GM12878 (cell line): ENCODE measurements at regions not wholly inside any gene's neighbourhood (a gene's known extent, or its start where the extent isn't known, plus 50 kb on each side); places are given as distances from the start of the nearest gene placed in this dataset.

ENCODE experiments used
- ATAC-seq: fragments of 200-7000 bp; cut with Tn5 transposase; 3 replicates; pipeline ENCODE4 v1.9.1; 2020; ENCODE audit warnings: mild to moderate bottlenecking, moderate library complexity
- BruUV-seq: library from RNA; stranded (reverse); fragments of 400-500 nt; replicated peaks from 2 replicates; lab custom pipeline; 2021; lab: Mats Ljungman, UMichigan
- CTCF ChIA-PET: fragments of 300-600 bp; sonication (Branson Sonifier 250); formaldehyde crosslinking; extraction: SDS; loops from one replicate; lab custom pipeline; 2021; ENCODE audit warnings: inconsistent platforms; lab: Yijun Ruan, JAX
- POLR2A ChIA-PET: fragments of 350-600 bp; formaldehyde crosslinking; extraction: SDS; loops from one replicate; lab custom pipeline; 2021; ENCODE audit warnings: inconsistent platforms; lab: Charles Lee
- RAD21 ChIA-PET: fragments of 300-600 bp; sonication (Branson Sonifier 250); formaldehyde crosslinking; loops from one replicate; lab custom pipeline; 2023; ENCODE audit warnings: antibody characterized with exemption; ENCODE audit not compliant: unreplicated experiment; lab: Charles Lee
- SMC1A ChIA-PET: fragments of 300-600 bp; sonication (Branson Sonifier 250); formaldehyde crosslinking; loops from one replicate; lab custom pipeline; 2023; ENCODE audit not compliant: unreplicated experiment, uncharacterized antibody; lab: Charles Lee
- DNase-seq: peaks from one replicate; pipeline ENCODE4 v3.0.0-alpha.2; 2011; ENCODE audit warnings: low read depth, low spot score
- FAIRE-seq: peaks from 3 replicates; lab custom pipeline; 2011; peaks lifted over from hg19 to GRCh38; lab: Jason Lieb, UNC
- H2AFZ ChIP-seq: 2 replicates; pipeline ENCODE4 v1.6.0; 2011; ENCODE audit warnings: low read depth, low read length, control low read depth; ENCODE audit not compliant: control insufficient read depth
- H3K27ac ChIP-seq: 2 replicates; pipeline ENCODE4 v1.5.1; 2011; ENCODE audit warnings: control low read depth; ENCODE audit not compliant: control insufficient read depth, insufficient read depth
- H3K27me3 ChIP-seq, 2 experiments: replicated peaks in 1 of 2; 2 replicates each; pipeline versions ENCODE4 v1.6.0 to v1.6.1; 2011; ENCODE audit warnings: low read length in 1 of 2; ENCODE audit not compliant: control insufficient read depth in 2 of 2, insufficient read depth in 2 of 2
- H3K36me3 ChIP-seq, 2 experiments: 2 replicates each; pipeline ENCODE4 v1.5.1; 2011; ENCODE audit warnings: low read length in 1 of 2; ENCODE audit not compliant: control insufficient read depth in 2 of 2, insufficient read depth in 2 of 2
- H3K4me1 ChIP-seq: 2 replicates; pipeline ENCODE4 v1.6.1; 2011; ENCODE audit warnings: mild to moderate bottlenecking, low read length, moderate library complexity, mixed read lengths; ENCODE audit not compliant: control insufficient read depth, insufficient read depth
- H3K4me2 ChIP-seq: 2 replicates; pipeline ENCODE4 v1.6.0; 2011; ENCODE audit warnings: control low read depth; ENCODE audit not compliant: control insufficient read depth, insufficient read depth
- H3K4me3 ChIP-seq: fragments of 200-600 bp; sonication (generic); 2 replicates; pipeline ENCODE4 v1.5.1; 2016
- H3K79me2 ChIP-seq: 2 replicates; pipeline ENCODE4 v1.6.0; 2011; ENCODE audit warnings: low read length; ENCODE audit not compliant: control insufficient read depth, insufficient read depth
- H3K9ac ChIP-seq: 2 replicates; pipeline ENCODE4 v1.8.0; 2011; ENCODE audit warnings: low read length, control low read depth, mixed read lengths; ENCODE audit not compliant: control insufficient read depth, insufficient read depth
- H3K9me3 ChIP-seq: replicated peaks from 3 replicates; pipeline ENCODE4 v1.5.1; 2011; ENCODE audit warnings: mild to moderate bottlenecking, low read length; ENCODE audit not compliant: control insufficient read depth, insufficient read depth
- H4K20me1 ChIP-seq: 2 replicates; pipeline ENCODE4 v1.6.0; 2011; ENCODE audit not compliant: control insufficient read depth, insufficient read depth
- ATF3 ChIP-seq: IDR thresholded peaks from 2 replicates; pipeline ENCODE4 v1.6.1; 2011; ENCODE audit warnings: low read depth, mild to moderate bottlenecking, low read length, moderate library complexity, borderline replicate concordance; ENCODE audit errors: extremely low read depth
- BCL11A ChIP-seq: IDR thresholded peaks from 2 replicates; pipeline ENCODE4 v1.6.1; 2011; ENCODE audit warnings: low read depth, low read length
- BRCA1 ChIP-seq: IDR thresholded peaks from 2 replicates; pipeline ENCODE4 v1.6.1; 2011; ENCODE audit warnings: low read depth, low read length, improper control_type of control experiment
- EP300 ChIP-seq, 2 experiments: fragments of 150-350 bp in 1 of 2; IDR thresholded peaks; 2 replicates each; pipeline ENCODE4 v1.6.1; 2011 to 2012; ENCODE audit warnings: low read depth in 2 of 2, low read length in 2 of 2, borderline replicate concordance in 1 of 2, improper control_type of control experiment in 1 of 2, inconsistent platforms in 1 of 2; ENCODE audit not compliant: control insufficient read depth in 1 of 2
- RAD21 ChIP-seq: IDR thresholded peaks from 2 replicates; pipeline ENCODE4 v1.6.1; 2011; ENCODE audit warnings: mild to moderate bottlenecking, low read depth, low read length, moderate library complexity; ENCODE audit not compliant: insufficient read depth
- RB1 ChIP-seq: fragments of 450-650 bp; formaldehyde crosslinking; IDR thresholded peaks from 2 replicates; pipeline ENCODE4 v1.6.1; 2017; ENCODE audit warnings: mild to moderate bottlenecking, borderline replicate concordance
- SKIL ChIP-seq: fragments of 450-650 bp; IDR thresholded peaks from 2 replicates; pipeline ENCODE4 v1.6.1; 2017; ENCODE audit warnings: mild to moderate bottlenecking, low read depth, inconsistent platforms; ENCODE audit not compliant: poor library complexity, severe bottlenecking
- SMARCA5 ChIP-seq: fragments of 450-650 bp; IDR thresholded peaks from 2 replicates; pipeline ENCODE4 v1.6.1; 2017; ENCODE audit warnings: mild to moderate bottlenecking
- SPI1 ChIP-seq: IDR thresholded peaks from 2 replicates; pipeline ENCODE4 v1.6.1; 2011; ENCODE audit warnings: low read depth, mild to moderate bottlenecking, low read length, moderate library complexity, borderline replicate concordance; ENCODE audit not compliant: insufficient read depth
- SREBF1 ChIP-seq: IDR thresholded peaks from 2 replicates; pipeline ENCODE4 v1.6.1; 2012; ENCODE audit warnings: mild to moderate bottlenecking, low read length
- SUZ12 ChIP-seq: fragments of 200-600 bp; sonication (generic); IDR thresholded peaks from one replicate; pipeline ENCODE4 v1.6.1; 2018; ENCODE audit warnings: antibody characterized with exemption, mild to moderate bottlenecking; ENCODE audit not compliant: unreplicated experiment
- TBL1XR1 ChIP-seq: IDR thresholded peaks from 2 replicates; pipeline ENCODE4 v1.6.1; 2012; ENCODE audit warnings: low read depth, low read length, improper control_type of control experiment
- TCF3 ChIP-seq: IDR thresholded peaks from 2 replicates; pipeline ENCODE4 v1.6.1; 2012; ENCODE audit warnings: low read depth, mild to moderate bottlenecking, low read length, borderline replicate concordance; ENCODE audit not compliant: insufficient read depth
- USF1 ChIP-seq: IDR thresholded peaks from 2 replicates; pipeline ENCODE4 v1.6.1; 2011; ENCODE audit warnings: borderline replicate concordance, low read depth, mild to moderate bottlenecking, moderate library complexity, mixed read lengths, low read length; ENCODE audit not compliant: insufficient read depth; ENCODE audit errors: extremely low read length
- ZBTB33 ChIP-seq: fragments of 450-650 bp; IDR thresholded peaks from 2 replicates; pipeline ENCODE4 v1.6.1; 2017; ENCODE audit warnings: mild to moderate bottlenecking
- ZBTB4 ChIP-seq: fragments of 450-650 bp; formaldehyde crosslinking; IDR thresholded peaks from 2 replicates; pipeline ENCODE4 v1.4.0; 2022; ENCODE audit warnings: mild to moderate bottlenecking, moderate library complexity
- ZNF622 ChIP-seq: fragments of 450-650 bp; IDR thresholded peaks from 2 replicates; pipeline ENCODE4 v1.6.1; 2017; ENCODE audit warnings: mild to moderate bottlenecking, inconsistent platforms
- WGBS: methylation state at CpG from one replicate; pipeline ENCODE4 v1.1.6; 2016; ENCODE audit warnings: low lambda C conversion rate; ENCODE audit not compliant: insufficient replicate concordance, insufficient coverage; ENCODE audit errors: missing lambda C conversion rate; 5-methylcytosine and 5-hydroxymethylcytosine counted together
- in situ Hi-C: fragments of 300-500 bp; cut with MboI; formaldehyde crosslinking; loops from 9 replicates; pipeline ENCODE4 v1.14.3; 2018; ENCODE audit warnings: mixed read lengths
- intact Hi-C: fragments of 100-400 bp; cut with micrococcal nuclease; formaldehyde crosslinking; loops from one replicate; pipeline ENCODE4 v1.14.2; 2022; ENCODE audit not compliant: unreplicated experiment

GRCh38 chr12:112711026-112711425, 80.5 kb upstream of the RPH3A start:
- Histone ChIP-seq H2AFZ (no peak overlapping the region), H3K9ac (no peak overlapping the region), H4K20me1 (no peaks in the 10 kb centered on the region), H3K27ac (no peak overlapping the region), H3K79me2 (no peaks in the 10 kb centered on the region), H3K36me3 (no peaks in the 10 kb centered on the region), H3K4me2 (no peak overlapping the region), H3K4me1 (no peaks in the 10 kb centered on the region), H3K9me3 (no peaks in the 10 kb centered on the region), H3K27me3 (no peaks in the 10 kb centered on the region), H3K4me3 (no peak overlapping the region)
- ChIA-PET SMC1A (no interaction called here), RAD21 (no interaction called here), CTCF (no interaction called here), POLR2A (no interaction called here)
- FAIRE-seq (no peak), ATAC-seq (no peak), DNase-seq (no peak)
- TF ChIP-seq RB1 (no peak), TBL1XR1 (no peak), BCL11A (no peak), SMARCA5 (no peak), USF1 (no peak), TCF3 (no peak), RAD21 (no peak), BRCA1 (no peak), SPI1 (no peak), SREBF1 (no peak), ZBTB4 (CRISPR knock-in tag) (no peak), ZBTB33 (no peak), EP300 (IDR thresholded peaks at IDR 0.05; ENCODE audit: borderline replicate concordance in 1 of 2, control insufficient read depth in 1 of 2, low read depth in 2 of 2, low read length in 2 of 2) (no peak), SKIL (no peak), SUZ12 (no peak), ZNF622 (no peak), ATF3 (no peak)
- in situ Hi-C loops, result no loop called here
- intact Hi-C loops, result no loop called here
- no TSS peak for BruUV-seq
- 59% methylated on average over 3 of the region's 3 CpGs for WGBS
